ENCODE measurements at regions not wholly inside any gene's neighbourhood (a gene's known extent, or its start where the extent isn't known, plus 50 kb on each side); places are given as distances from the start of the nearest gene placed in this dataset.

- TF ChIP-seq POLR2A (IDR thresholded peaks at IDR 0.05) (no peak), CTCF (IDR thresholded peaks at IDR 0.05) (no peak)
- no peak for ATAC-seq
- H3K4me1 ChIP-seq: peaks cover 0 to 1% (median 0%) of the 10 kb centered on the region in 12 donors
Measured at GRCh38 chr12:89122852-89123251, 229.4 kb downstream of the DUSP6 start.

GRCh38 chr12:89117448-89118034, 234.8 kb downstream of the DUSP6 start:
- peak in 3 of 4 donors; percentile 39 to 45 (median 41) for ATAC-seq
- H3K4me1 ChIP-seq: peaks cover 0 to 10% (median 1%) of the 10 kb centered on the region in 12 donors
- no peak for DNase-seq
- H3K4me3 ChIP-seq: no peak overlapping the region
- WGBS, 4 donors: 7 to 15% (median 13%) methylated on average over 2 of the region's 2 CpGs
- no peak overlapping the region for H3K27ac ChIP-seq
- no peaks in the 10 kb centered on the region for H3K36me3 ChIP-seq
- no peaks in the 10 kb centered on the region for H3K27me3 ChIP-seq
- peaks cover 0 to 7% (median 0%) of the 10 kb centered on the region in 12 donors for H3K9me3 ChIP-seq
- intact Hi-C loops (cut with DNase I): no loop called here
- no peak for TF ChIP-seq POLR2A (IDR thresholded peaks at IDR 0.05)
- TF ChIP-seq CTCF (IDR thresholded peaks at IDR 0.05): no peak

More at GRCh38 chr12:89122852-89123251, 229.4 kb downstream of the DUSP6 start:
- WGBS, 4 donors: 91 to 98% (median 95%) methylated on average over 1 of the region's 1 CpG
- Histone ChIP-seq H3K27me3 (no peaks in the 10 kb centered on the region), H3K4me3 (no peak overlapping the region), H3K9me3 (no peaks in the 10 kb centered on the region), H3K27ac (no peak overlapping the region), H3K36me3 (no peaks in the 10 kb centered on the region)
- no peak for DNase-seq
- intact Hi-C loops (cut with DNase I): no loop called here

GRCh38 chr12:89111964-89112363, 240.3 kb downstream of the DUSP6 start:
- Histone ChIP-seq H3K4me1 (no peaks in the 10 kb centered on the region), H3K4me3 (no peak overlapping the region), H3K27ac (no peak overlapping the region), H3K9me3 (peaks cover 0 to 7% (median 0%) of the 10 kb centered on the region in 12 donors), H3K36me3 (no peaks in the 10 kb centered on the region), H3K27me3 (no peaks in the 10 kb centered on the region)
- TF ChIP-seq POLR2A (IDR thresholded peaks at IDR 0.05): no peak
- TF ChIP-seq CTCF (IDR thresholded peaks at IDR 0.05): no peak
- WGBS, 4 donors: 98 to 100% (median 98%) methylated on average over 2 of the region's 2 CpGs
- intact Hi-C loops (cut with DNase I): no loop called here
- ATAC-seq (no peak), DNase-seq (no peak)

GRCh38 chr12:89108265-89108664, 244.0 kb downstream of the DUSP6 start:
- intact Hi-C loops (cut with DNase I): no loop called here
- ATAC-seq: no peak
- WGBS, 4 donors: 95 to 100% (median 97%) methylated on average over 2 of the region's 2 CpGs

More at GRCh38 chr12:89108265-89108664, 244.0 kb downstream of the DUSP6 start:
- Histone ChIP-seq H3K27me3 (no peaks in the 10 kb centered on the region), H3K4me3 (no peak overlapping the region), H3K4me1 (peaks cover 0 to 5% (median 0%) of the 10 kb centered on the region in 12 donors), H3K9me3 (no peaks in the 10 kb centered on the region), H3K36me3 (no peaks in the 10 kb centered on the region), H3K27ac (no peak overlapping the region)
- TF ChIP-seq POLR2A (IDR thresholded peaks at IDR 0.05) (no peak), CTCF (IDR thresholded peaks at IDR 0.05) (no peak)
- no peak for DNase-seq

Data from heart left ventricle (tissue), 16 donors.